GM23338 (cell line): ENCODE measurements at regions not wholly inside any gene's neighbourhood (a gene's known extent, or its start where the extent isn't known, plus 50 kb on each side); places are given as distances from the start of the nearest gene placed in this dataset.

Experiments used
- ATAC-seq: fragments of 200-7000 bp; cut with Tn5 transposase; 3 replicates; pipeline ENCODE4 v1.9.1; 2020
- DNase-seq: peaks from one replicate; pipeline ENCODE4 v3.0.0-alpha.2; 2015; ENCODE audit warnings: low spot score
- H2AFZ ChIP-seq: fragments of 200-600 bp; sonication (generic); 2 replicates; pipeline ENCODE4 v1.8.0; 2016; ENCODE audit warnings: antibody characterized with exemption, mild to moderate bottlenecking, moderate library complexity
- H3F3A ChIP-seq: fragments of 200-600 bp; sonication (generic); replicated peaks from 2 replicates; pipeline ENCODE4 v1.8.0; 2017; ENCODE audit warnings: antibody characterized with exemption, mixed run types, low read depth
- H3K27ac ChIP-seq: fragments of 200-600 bp; sonication (generic); 2 replicates; pipeline ENCODE4 v1.6.1; 2016; ENCODE audit warnings: low read depth
- H3K27me3 ChIP-seq: fragments of 200-600 bp; sonication (generic); 2 replicates; pipeline ENCODE4 v1.8.0; 2016; ENCODE audit warnings: mild to moderate bottlenecking, mixed run types, moderate library complexity; ENCODE audit not compliant: insufficient read depth
- H3K36me3 ChIP-seq: fragments of 200-600 bp; sonication (generic); 2 replicates; pipeline ENCODE4 v1.8.0; 2016; ENCODE audit warnings: mild to moderate bottlenecking; ENCODE audit not compliant: insufficient read depth
- H3K4me1 ChIP-seq: fragments of 200-600 bp; sonication (generic); 2 replicates; pipeline ENCODE4 v1.8.0; 2016; ENCODE audit warnings: mild to moderate bottlenecking, moderate library complexity; ENCODE audit not compliant: insufficient read depth
- H3K4me2 ChIP-seq: fragments of 200-600 bp; sonication (generic); 2 replicates; pipeline ENCODE4 v1.7.1; 2017; ENCODE audit warnings: mixed run types
- H3K4me3 ChIP-seq: fragments of 200-600 bp; sonication (generic); 2 replicates; pipeline ENCODE4 v1.6.1; 2016; ENCODE audit warnings: mixed run types
- H3K79me2 ChIP-seq: fragments of 200-600 bp; sonication (generic); replicated peaks from 2 replicates; pipeline ENCODE4 v1.8.0; 2017; ENCODE audit warnings: mild to moderate bottlenecking; ENCODE audit not compliant: insufficient read depth
- H3K9me2 ChIP-seq: fragments of 200-600 bp; sonication (generic); 2 replicates; pipeline ENCODE4 v1.8.0; 2017; ENCODE audit not compliant: insufficient read depth
- H4K20me1 ChIP-seq: fragments of 200-600 bp; sonication (generic); replicated peaks from 2 replicates; pipeline ENCODE4 v1.8.0; 2017; ENCODE audit warnings: mild to moderate bottlenecking; ENCODE audit not compliant: insufficient read depth
- H3K27ac Mint-ChIP-seq: 2 replicates; pipeline ENCODE4 v1.8.0; 2020; ENCODE audit warnings: inconsistent platforms, mild to moderate bottlenecking, moderate library complexity, mixed read lengths
- H3K27me3 Mint-ChIP-seq: 3 replicates; pipeline ENCODE4 v1.8.0; 2022; ENCODE audit warnings: low read depth, mild to moderate bottlenecking, moderate library complexity, mixed read lengths, inconsistent platforms; ENCODE audit not compliant: insufficient read depth, poor library complexity
- H3K36me3 Mint-ChIP-seq: 3 replicates; pipeline ENCODE4 v1.8.0; 2021; ENCODE audit warnings: low read depth, mild to moderate bottlenecking, inconsistent platforms, moderate library complexity, mixed read lengths
- H3K4me1 Mint-ChIP-seq: 3 replicates; pipeline ENCODE4 v1.8.0; 2020; ENCODE audit warnings: mild to moderate bottlenecking, inconsistent platforms, mixed read lengths
- H3K4me3 Mint-ChIP-seq: 3 replicates; pipeline ENCODE4 v1.8.0; 2021; ENCODE audit warnings: moderate library complexity, mild to moderate bottlenecking, inconsistent platforms, mixed read lengths
- H3K9me3 Mint-ChIP-seq: 3 replicates; pipeline ENCODE4 v1.8.0; 2020; ENCODE audit warnings: moderate library complexity, mild to moderate bottlenecking, inconsistent platforms, mixed read lengths
- CREB1 ChIP-seq: fragments of 250-450 bp; sonication (Bioruptor Pico); IDR thresholded peaks from 2 replicates; pipeline ENCODE4 v1.5.0; 2020; ENCODE audit warnings: low read depth, mild to moderate bottlenecking, moderate library complexity
- EZH2 ChIP-seq: fragments of 200-600 bp; sonication (generic); IDR thresholded peaks from one replicate; pipeline ENCODE4 v1.8.0; 2017; ENCODE audit warnings: antibody characterized with exemption, mild to moderate bottlenecking, low read depth; ENCODE audit not compliant: unreplicated experiment
- EZH2phosphoT487 ChIP-seq: fragments of 200-600 bp; sonication (generic); IDR thresholded peaks from one replicate; pipeline ENCODE4 v1.8.1; 2018; ENCODE audit warnings: antibody characterized with exemption; ENCODE audit not compliant: unreplicated experiment
- JUNB ChIP-seq: IDR thresholded peaks from one replicate; pipeline ENCODE4 v1.6.1; 2016; ENCODE audit warnings: antibody characterized with exemption; ENCODE audit not compliant: unreplicated experiment
- NANOG ChIP-seq: IDR thresholded peaks from 2 replicates; pipeline ENCODE4 v1.6.1; 2016; ENCODE audit warnings: antibody characterized with exemption, borderline replicate concordance
- POLR2AphosphoS5 ChIP-seq: IDR thresholded peaks from 2 replicates; pipeline ENCODE4 v1.6.1; 2016; ENCODE audit warnings: antibody characterized with exemption, low read depth
- STAT1 ChIP-seq: IDR thresholded peaks from one replicate; pipeline ENCODE4 v1.6.1; 2016; ENCODE audit warnings: antibody characterized with exemption; ENCODE audit not compliant: unreplicated experiment
- ZNF114 ChIP-seq: fragments of 250-450 bp; sonication (Bioruptor Pico); IDR thresholded peaks from 2 replicates; pipeline ENCODE4 v1.5.0; 2020; ENCODE audit warnings: mild to moderate bottlenecking, moderate library complexity
- ZNF331 ChIP-seq: fragments of 250-450 bp; sonication (Bioruptor Pico); IDR thresholded peaks from 2 replicates; pipeline ENCODE4 v1.5.0; 2020; ENCODE audit warnings: low read depth, mild to moderate bottlenecking, moderate library complexity
- TF ChIP-seq, protein P1 (sequence below): IDR thresholded peaks from 2 replicates; pipeline ENCODE4 v1.6.1; 2016; ENCODE audit warnings: antibody characterized with exemption
- TF ChIP-seq, protein P2 (sequence below), 2 experiments: fragments of 200-600 bp in 1 of 2; sonication (generic) in 1 of 2; conservative IDR thresholded peaks; 2 replicates each; pipeline versions ENCODE4 v1.5.1 to v1.6.1; 2016 to 2017; ENCODE audit warnings: antibody characterized with exemption in 2 of 2, low read depth in 2 of 2, mild to moderate bottlenecking in 2 of 2, moderate library complexity in 1 of 2
- TF ChIP-seq, protein P3 (sequence below): fragments of 250-450 bp; sonication (Bioruptor Pico); IDR thresholded peaks from 2 replicates; pipeline ENCODE4 v1.5.0; 2020; ENCODE audit warnings: mild to moderate bottlenecking, moderate library complexity
- TF ChIP-seq, protein P4 (sequence below): IDR thresholded peaks from one replicate; pipeline ENCODE4 v1.6.1; 2018; ENCODE audit warnings: antibody characterized with exemption; ENCODE audit not compliant: unreplicated experiment

DNA sequence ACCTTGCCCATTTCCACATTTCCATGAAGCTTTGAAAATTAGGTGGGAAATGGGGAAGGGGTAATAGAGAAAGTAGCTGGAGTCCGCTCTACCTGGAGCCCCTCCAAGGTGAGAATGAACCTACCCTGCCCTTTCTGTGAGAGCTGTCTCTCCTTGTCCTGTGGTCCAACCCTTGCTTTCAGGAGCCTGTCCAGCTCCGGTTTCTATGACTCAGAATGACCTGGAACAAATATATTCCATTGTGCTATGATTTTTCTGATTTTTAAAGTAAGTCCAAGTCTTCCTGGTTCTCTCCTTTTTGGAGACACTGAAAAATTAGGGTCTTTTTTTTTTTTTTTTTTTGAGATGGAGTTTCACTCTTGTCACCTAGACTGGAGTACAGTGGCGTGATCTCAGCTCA lies 89.1 kb upstream of the VASH1 start:
- Histone ChIP-seq H3K27me3 (no peaks in the 10 kb centered on the region), H3K79me2 (no peaks in the 10 kb centered on the region), H3K36me3 (no peaks in the 10 kb centered on the region), H3K27ac (no peak overlapping the region), H3K4me1 (no peaks in the 10 kb centered on the region), H3K4me3 (no peak overlapping the region), H3K4me2 (no peak overlapping the region), H2AFZ (no peak overlapping the region), H4K20me1 (no peaks in the 10 kb centered on the region), H3K9me2 (no peaks in the 10 kb centered on the region), H3F3A (no peaks in the 10 kb centered on the region)
- Mint-ChIP-seq H3K27ac (no peak overlapping the region), H3K4me3 (no peak overlapping the region), H3K9me3 (no peaks in the 10 kb centered on the region), H3K4me1 (no peaks in the 10 kb centered on the region), H3K36me3 (no peaks in the 10 kb centered on the region), H3K27me3 (peaks cover 4% of the 10 kb centered on the region)
- no peak for ATAC-seq
- no peak for DNase-seq
- TF ChIP-seq STAT1 (no peak), NANOG (no peak), EZH2phosphoT487 (no peak), ZNF114 (CRISPR knock-in tag) (no peak), ZNF331 (no peak), JUNB (no peak), EZH2 (no peak), POLR2AphosphoS5 (no peak), CREB1 (CRISPR knock-in tag) (no peak)
- TF ChIP-seq, protein P1, sequence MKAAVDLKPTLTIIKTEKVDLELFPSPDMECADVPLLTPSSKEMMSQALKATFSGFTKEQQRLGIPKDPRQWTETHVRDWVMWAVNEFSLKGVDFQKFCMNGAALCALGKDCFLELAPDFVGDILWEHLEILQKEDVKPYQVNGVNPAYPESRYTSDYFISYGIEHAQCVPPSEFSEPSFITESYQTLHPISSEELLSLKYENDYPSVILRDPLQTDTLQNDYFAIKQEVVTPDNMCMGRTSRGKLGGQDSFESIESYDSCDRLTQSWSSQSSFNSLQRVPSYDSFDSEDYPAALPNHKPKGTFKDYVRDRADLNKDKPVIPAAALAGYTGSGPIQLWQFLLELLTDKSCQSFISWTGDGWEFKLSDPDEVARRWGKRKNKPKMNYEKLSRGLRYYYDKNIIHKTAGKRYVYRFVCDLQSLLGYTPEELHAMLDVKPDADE, result no peak
- TF ChIP-seq, protein P2, sequence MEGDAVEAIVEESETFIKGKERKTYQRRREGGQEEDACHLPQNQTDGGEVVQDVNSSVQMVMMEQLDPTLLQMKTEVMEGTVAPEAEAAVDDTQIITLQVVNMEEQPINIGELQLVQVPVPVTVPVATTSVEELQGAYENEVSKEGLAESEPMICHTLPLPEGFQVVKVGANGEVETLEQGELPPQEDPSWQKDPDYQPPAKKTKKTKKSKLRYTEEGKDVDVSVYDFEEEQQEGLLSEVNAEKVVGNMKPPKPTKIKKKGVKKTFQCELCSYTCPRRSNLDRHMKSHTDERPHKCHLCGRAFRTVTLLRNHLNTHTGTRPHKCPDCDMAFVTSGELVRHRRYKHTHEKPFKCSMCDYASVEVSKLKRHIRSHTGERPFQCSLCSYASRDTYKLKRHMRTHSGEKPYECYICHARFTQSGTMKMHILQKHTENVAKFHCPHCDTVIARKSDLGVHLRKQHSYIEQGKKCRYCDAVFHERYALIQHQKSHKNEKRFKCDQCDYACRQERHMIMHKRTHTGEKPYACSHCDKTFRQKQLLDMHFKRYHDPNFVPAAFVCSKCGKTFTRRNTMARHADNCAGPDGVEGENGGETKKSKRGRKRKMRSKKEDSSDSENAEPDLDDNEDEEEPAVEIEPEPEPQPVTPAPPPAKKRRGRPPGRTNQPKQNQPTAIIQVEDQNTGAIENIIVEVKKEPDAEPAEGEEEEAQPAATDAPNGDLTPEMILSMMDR (conservative IDR thresholded peaks at IDR 0.05; ENCODE audit: low read depth in 2 of 2), result no peak
- TF ChIP-seq, protein P3, sequence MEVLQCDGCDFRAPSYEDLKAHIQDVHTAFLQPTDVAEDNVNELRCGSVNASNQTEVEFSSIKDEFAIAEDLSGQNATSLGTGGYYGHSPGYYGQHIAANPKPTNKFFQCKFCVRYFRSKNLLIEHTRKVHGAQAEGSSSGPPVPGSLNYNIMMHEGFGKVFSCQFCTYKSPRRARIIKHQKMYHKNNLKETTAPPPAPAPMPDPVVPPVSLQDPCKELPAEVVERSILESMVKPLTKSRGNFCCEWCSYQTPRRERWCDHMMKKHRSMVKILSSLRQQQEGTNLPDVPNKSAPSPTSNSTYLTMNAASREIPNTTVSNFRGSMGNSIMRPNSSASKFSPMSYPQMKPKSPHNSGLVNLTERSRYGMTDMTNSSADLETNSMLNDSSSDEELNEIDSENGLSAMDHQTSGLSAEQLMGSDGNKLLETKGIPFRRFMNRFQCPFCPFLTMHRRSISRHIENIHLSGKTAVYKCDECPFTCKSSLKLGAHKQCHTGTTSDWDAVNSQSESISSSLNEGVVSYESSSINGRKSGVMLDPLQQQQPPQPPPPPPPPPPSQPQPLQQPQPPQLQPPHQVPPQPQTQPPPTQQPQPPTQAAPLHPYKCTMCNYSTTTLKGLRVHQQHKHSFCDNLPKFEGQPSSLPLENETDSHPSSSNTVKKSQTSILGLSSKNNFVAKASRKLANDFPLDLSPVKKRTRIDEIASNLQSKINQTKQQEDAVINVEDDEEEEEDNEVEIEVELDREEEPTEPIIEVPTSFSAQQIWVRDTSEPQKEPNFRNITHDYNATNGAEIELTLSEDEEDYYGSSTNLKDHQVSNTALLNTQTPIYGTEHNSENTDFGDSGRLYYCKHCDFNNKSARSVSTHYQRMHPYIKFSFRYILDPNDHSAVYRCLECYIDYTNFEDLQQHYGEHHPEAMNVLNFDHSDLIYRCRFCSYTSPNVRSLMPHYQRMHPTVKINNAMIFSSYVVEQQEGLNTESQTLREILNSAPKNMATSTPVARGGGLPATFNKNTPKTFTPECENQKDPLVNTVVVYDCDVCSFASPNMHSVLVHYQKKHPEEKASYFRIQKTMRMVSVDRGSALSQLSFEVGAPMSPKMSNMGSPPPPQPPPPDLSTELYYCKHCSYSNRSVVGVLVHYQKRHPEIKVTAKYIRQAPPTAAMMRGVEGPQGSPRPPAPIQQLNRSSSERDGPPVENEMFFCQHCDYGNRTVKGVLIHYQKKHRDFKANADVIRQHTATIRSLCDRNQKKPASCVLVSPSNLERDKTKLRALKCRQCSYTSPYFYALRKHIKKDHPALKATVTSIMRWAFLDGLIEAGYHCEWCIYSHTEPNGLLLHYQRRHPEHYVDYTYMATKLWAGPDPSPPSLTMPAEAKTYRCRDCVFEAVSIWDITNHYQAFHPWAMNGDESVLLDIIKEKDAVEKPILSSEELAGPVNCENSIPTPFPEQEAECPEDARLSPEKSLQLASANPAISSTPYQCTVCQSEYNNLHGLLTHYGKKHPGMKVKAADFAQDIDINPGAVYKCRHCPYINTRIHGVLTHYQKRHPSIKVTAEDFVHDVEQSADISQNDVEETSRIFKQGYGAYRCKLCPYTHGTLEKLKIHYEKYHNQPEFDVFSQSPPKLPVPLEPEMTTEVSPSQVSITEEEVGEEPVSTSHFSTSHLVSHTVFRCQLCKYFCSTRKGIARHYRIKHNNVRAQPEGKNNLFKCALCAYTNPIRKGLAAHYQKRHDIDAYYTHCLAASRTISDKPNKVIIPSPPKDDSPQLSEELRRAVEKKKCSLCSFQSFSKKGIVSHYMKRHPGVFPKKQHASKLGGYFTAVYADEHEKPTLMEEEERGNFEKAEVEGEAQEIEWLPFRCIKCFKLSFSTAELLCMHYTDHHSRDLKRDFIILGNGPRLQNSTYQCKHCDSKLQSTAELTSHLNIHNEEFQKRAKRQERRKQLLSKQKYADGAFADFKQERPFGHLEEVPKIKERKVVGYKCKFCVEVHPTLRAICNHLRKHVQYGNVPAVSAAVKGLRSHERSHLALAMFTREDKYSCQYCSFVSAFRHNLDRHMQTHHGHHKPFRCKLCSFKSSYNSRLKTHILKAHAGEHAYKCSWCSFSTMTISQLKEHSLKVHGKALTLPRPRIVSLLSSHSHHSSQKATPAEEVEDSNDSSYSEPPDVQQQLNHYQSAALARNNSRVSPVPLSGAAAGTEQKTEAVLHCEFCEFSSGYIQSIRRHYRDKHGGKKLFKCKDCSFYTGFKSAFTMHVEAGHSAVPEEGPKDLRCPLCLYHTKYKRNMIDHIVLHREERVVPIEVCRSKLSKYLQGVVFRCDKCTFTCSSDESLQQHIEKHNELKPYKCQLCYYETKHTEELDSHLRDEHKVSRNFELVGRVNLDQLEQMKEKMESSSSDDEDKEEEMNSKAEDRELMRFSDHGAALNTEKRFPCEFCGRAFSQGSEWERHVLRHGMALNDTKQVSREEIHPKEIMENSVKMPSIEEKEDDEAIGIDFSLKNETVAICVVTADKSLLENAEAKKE (CRISPR knock-in tag), result no peak
- TF ChIP-seq, protein P4, sequence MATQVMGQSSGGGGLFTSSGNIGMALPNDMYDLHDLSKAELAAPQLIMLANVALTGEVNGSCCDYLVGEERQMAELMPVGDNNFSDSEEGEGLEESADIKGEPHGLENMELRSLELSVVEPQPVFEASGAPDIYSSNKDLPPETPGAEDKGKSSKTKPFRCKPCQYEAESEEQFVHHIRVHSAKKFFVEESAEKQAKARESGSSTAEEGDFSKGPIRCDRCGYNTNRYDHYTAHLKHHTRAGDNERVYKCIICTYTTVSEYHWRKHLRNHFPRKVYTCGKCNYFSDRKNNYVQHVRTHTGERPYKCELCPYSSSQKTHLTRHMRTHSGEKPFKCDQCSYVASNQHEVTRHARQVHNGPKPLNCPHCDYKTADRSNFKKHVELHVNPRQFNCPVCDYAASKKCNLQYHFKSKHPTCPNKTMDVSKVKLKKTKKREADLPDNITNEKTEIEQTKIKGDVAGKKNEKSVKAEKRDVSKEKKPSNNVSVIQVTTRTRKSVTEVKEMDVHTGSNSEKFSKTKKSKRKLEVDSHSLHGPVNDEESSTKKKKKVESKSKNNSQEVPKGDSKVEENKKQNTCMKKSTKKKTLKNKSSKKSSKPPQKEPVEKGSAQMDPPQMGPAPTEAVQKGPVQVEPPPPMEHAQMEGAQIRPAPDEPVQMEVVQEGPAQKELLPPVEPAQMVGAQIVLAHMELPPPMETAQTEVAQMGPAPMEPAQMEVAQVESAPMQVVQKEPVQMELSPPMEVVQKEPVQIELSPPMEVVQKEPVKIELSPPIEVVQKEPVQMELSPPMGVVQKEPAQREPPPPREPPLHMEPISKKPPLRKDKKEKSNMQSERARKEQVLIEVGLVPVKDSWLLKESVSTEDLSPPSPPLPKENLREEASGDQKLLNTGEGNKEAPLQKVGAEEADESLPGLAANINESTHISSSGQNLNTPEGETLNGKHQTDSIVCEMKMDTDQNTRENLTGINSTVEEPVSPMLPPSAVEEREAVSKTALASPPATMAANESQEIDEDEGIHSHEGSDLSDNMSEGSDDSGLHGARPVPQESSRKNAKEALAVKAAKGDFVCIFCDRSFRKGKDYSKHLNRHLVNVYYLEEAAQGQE, result no peak
